BLaER1 treated with 17β-estradiol and CSF1 and Interleukin-3, amounts not matched to agents 10 nM and 100 nM (cell line): ENCODE measurements at regions not wholly inside any gene's neighbourhood (a gene's known extent, or its start where the extent isn't known, plus 50 kb on each side); places are given as distances from the start of the nearest gene placed in this dataset.

Source experiments
- H3K27ac ChIP-seq, 11 experiments: shearing (Covaris generic); formaldehyde crosslinking; 2 replicates each; pipeline ENCODE4 v1.8.1; 2022
- H3K27me3 ChIP-seq, 11 experiments: shearing (Covaris generic); formaldehyde crosslinking; 2 replicates each; pipeline ENCODE4 v1.8.1; 2022
- H3K36me3 ChIP-seq, 11 experiments: shearing (Covaris generic); formaldehyde crosslinking; 2 replicates each; pipeline ENCODE4 v1.8.1; 2022
- H3K4me1 ChIP-seq, 10 experiments: shearing (Covaris generic); formaldehyde crosslinking; 2 replicates each; pipeline ENCODE4 v1.8.1; 2022
- H3K4me2 ChIP-seq, 11 experiments: shearing (Covaris generic); formaldehyde crosslinking; 2 replicates each; pipeline ENCODE4 v1.8.1; 2022
- H3K4me3 ChIP-seq, 10 experiments: shearing (Covaris generic); formaldehyde crosslinking; 2 replicates each; pipeline ENCODE4 v1.8.1; 2022
- H3K9ac ChIP-seq, 11 experiments: shearing (Covaris generic); formaldehyde crosslinking; 2 replicates each; pipeline ENCODE4 v1.8.1; 2022
- H3K9me3 ChIP-seq, 11 experiments: shearing (Covaris generic); formaldehyde crosslinking; replicated peaks in 1 of 11; 2 replicates each; pipeline ENCODE4 v1.8.1; 2022
- H4K20me1 ChIP-seq, 11 experiments: shearing (Covaris generic); formaldehyde crosslinking; 2 replicates each; pipeline ENCODE4 v1.8.1; 2022
- Cebpa-rat ChIP-seq, 11 experiments: shearing (Covaris generic); IDR thresholded peaks; 2 replicates each; pipeline ENCODE4 v1.8.1; 2022

- Histone ChIP-seq H3K9ac (no peak overlapping the region), H3K27ac (no peak overlapping the region), H4K20me1 (no peaks in the 10 kb centered on the region), H3K27me3 (no peaks in the 10 kb centered on the region), H3K4me3 (no peak overlapping the region), H3K9me3 (no peaks in the 10 kb centered on the region), H3K36me3 (no peaks in the 10 kb centered on the region), H3K4me2 (no peak overlapping the region), H3K4me1 (no peaks in the 10 kb centered on the region)
- TF ChIP-seq Cebpa-rat (IDR thresholded peaks at IDR 0.05) = no peak
These were observed 292.4 kb upstream of the PITX2 start for GRCh38 chr4:110915301-110915700.

GRCh38 chr4:110916505-110916904, 293.6 kb upstream of the PITX2 start:
- H4K20me1 ChIP-seq = no peaks in the 10 kb centered on the region
- no peak overlapping the region for H3K27ac ChIP-seq
- no peaks in the 10 kb centered on the region for H3K9me3 ChIP-seq
- H3K4me2 ChIP-seq = no peak overlapping the region
- no peak overlapping the region for H3K9ac ChIP-seq
- H3K4me3 ChIP-seq = no peak overlapping the region
- H3K4me1 ChIP-seq = no peaks in the 10 kb centered on the region
- no peaks in the 10 kb centered on the region for H3K27me3 ChIP-seq
- TF ChIP-seq Cebpa-rat (IDR thresholded peaks at IDR 0.05) = no peak
- no peaks in the 10 kb centered on the region for H3K36me3 ChIP-seq

- H3K9ac ChIP-seq = no peak overlapping the region
- no peak for TF ChIP-seq Cebpa-rat (IDR thresholded peaks at IDR 0.05)
- H3K27ac ChIP-seq = no peak overlapping the region
- no peaks in the 10 kb centered on the region for H3K27me3 ChIP-seq
- H4K20me1 ChIP-seq = no peaks in the 10 kb centered on the region
- H3K4me2 ChIP-seq = no peak overlapping the region
- no peaks in the 10 kb centered on the region for H3K9me3 ChIP-seq
- no peaks in the 10 kb centered on the region for H3K36me3 ChIP-seq
- H3K4me1 ChIP-seq = no peaks in the 10 kb centered on the region
- H3K4me3 ChIP-seq = no peak overlapping the region
These were observed 295.0 kb upstream of the PITX2 start for GRCh38 chr4:110917835-110918234.

- H3K4me3 ChIP-seq = no peak overlapping the region
- no peak overlapping the region for H3K27ac ChIP-seq
- no peak overlapping the region for H3K4me2 ChIP-seq
- no peaks in the 10 kb centered on the region for H3K9me3 ChIP-seq
- H3K36me3 ChIP-seq = no peaks in the 10 kb centered on the region
- no peak for TF ChIP-seq Cebpa-rat (IDR thresholded peaks at IDR 0.05)
- no peaks in the 10 kb centered on the region for H4K20me1 ChIP-seq
- no peaks in the 10 kb centered on the region for H3K4me1 ChIP-seq
- no peaks in the 10 kb centered on the region for H3K27me3 ChIP-seq
- no peak overlapping the region for H3K9ac ChIP-seq
These were observed 298.1 kb upstream of the PITX2 start for GRCh38 chr4:110920990-110921389.

- no peaks in the 10 kb centered on the region for H3K36me3 ChIP-seq
- no peaks in the 10 kb centered on the region for H3K27me3 ChIP-seq
- H3K4me3 ChIP-seq = no peak overlapping the region
- H3K4me1 ChIP-seq = no peaks in the 10 kb centered on the region
- H3K9me3 ChIP-seq = no peaks in the 10 kb centered on the region
- TF ChIP-seq Cebpa-rat (IDR thresholded peaks at IDR 0.05) = no peak
- no peaks in the 10 kb centered on the region for H4K20me1 ChIP-seq
- H3K27ac ChIP-seq = no peak overlapping the region
- H3K4me2 ChIP-seq = no peak overlapping the region
- no peak overlapping the region for H3K9ac ChIP-seq
These were observed 301.9 kb upstream of the PITX2 start for GRCh38 chr4:110924761-110925160.

GRCh38 chr4:110926841-110927400, 304.0 kb upstream of the PITX2 start:
- TF ChIP-seq Cebpa-rat (IDR thresholded peaks at IDR 0.05) = no peak
- Histone ChIP-seq H3K4me1 (no peaks in the 10 kb centered on the region), H3K27me3 (no peaks in the 10 kb centered on the region), H3K36me3 (no peaks in the 10 kb centered on the region), H3K9ac (no peak overlapping the region), H3K4me3 (no peak overlapping the region), H3K27ac (no peak overlapping the region), H3K4me2 (no peak overlapping the region), H3K9me3 (no peaks in the 10 kb centered on the region), H4K20me1 (no peaks in the 10 kb centered on the region)

GRCh38 chr4:110933341-110933740, 310.5 kb upstream of the PITX2 start:
- Histone ChIP-seq H3K4me2 (no peak overlapping the region), H3K4me1 (no peaks in the 10 kb centered on the region), H3K9ac (no peak overlapping the region), H4K20me1 (no peaks in the 10 kb centered on the region), H3K9me3 (no peaks in the 10 kb centered on the region), H3K27me3 (no peaks in the 10 kb centered on the region), H3K36me3 (no peaks in the 10 kb centered on the region), H3K27ac (no peak overlapping the region), H3K4me3 (no peak overlapping the region)
- no peak for TF ChIP-seq Cebpa-rat (IDR thresholded peaks at IDR 0.05)

- Histone ChIP-seq H3K36me3 (no peaks in the 10 kb centered on the region), H4K20me1 (no peaks in the 10 kb centered on the region), H3K4me3 (no peak overlapping the region), H3K27ac (no peak overlapping the region), H3K4me2 (no peak overlapping the region), H3K27me3 (no peaks in the 10 kb centered on the region), H3K4me1 (no peaks in the 10 kb centered on the region), H3K9ac (no peak overlapping the region), H3K9me3 (no peaks in the 10 kb centered on the region)
- TF ChIP-seq Cebpa-rat (IDR thresholded peaks at IDR 0.05) = no peak
These were observed 321.6 kb upstream of the PITX2 start for GRCh38 chr4:110944501-110944900.

GRCh38 chr4:110945600-110945999, 322.7 kb upstream of the PITX2 start:
- Histone ChIP-seq H3K4me1 (no peaks in the 10 kb centered on the region), H3K27me3 (no peaks in the 10 kb centered on the region), H4K20me1 (no peaks in the 10 kb centered on the region), H3K4me2 (no peak overlapping the region), H3K9ac (no peak overlapping the region), H3K27ac (no peak overlapping the region), H3K4me3 (no peak overlapping the region), H3K36me3 (no peaks in the 10 kb centered on the region), H3K9me3 (no peaks in the 10 kb centered on the region)
- TF ChIP-seq Cebpa-rat (IDR thresholded peaks at IDR 0.05) = no peak

GRCh38 chr4:110949542-110949941, 326.7 kb upstream of the PITX2 start:
- Histone ChIP-seq H3K9me3 (no peaks in the 10 kb centered on the region), H3K4me1 (no peaks in the 10 kb centered on the region), H3K36me3 (no peaks in the 10 kb centered on the region), H3K4me3 (no peak overlapping the region), H4K20me1 (no peaks in the 10 kb centered on the region), H3K9ac (no peak overlapping the region), H3K27ac (no peak overlapping the region), H3K4me2 (no peak overlapping the region), H3K27me3 (no peaks in the 10 kb centered on the region)
- TF ChIP-seq Cebpa-rat (IDR thresholded peaks at IDR 0.05) = no peak
